Head of caudate nucleus (tissue), 42 donors: ENCODE measurements at regions not wholly inside any gene's neighbourhood (a gene's known extent, or its start where the extent isn't known, plus 50 kb on each side); places are given as distances from the start of the nearest gene placed in this dataset.

ENCODE experiments used
- DNase-seq, 42 donors: peaks; one replicate each; pipeline versions ENCODE4 v3.0.0 to v3.0.0-alpha.2; 2020 to 2021; ENCODE audit warnings: mixed read lengths in 7 of 42
- intact Hi-C: fragments of 100-400 bp; cut with DNase I; formaldehyde crosslinking; loops from one replicate; pipeline ENCODE4 v1.15.0; 2022

- intact Hi-C loops, result no loop called here
- DNase-seq, result no peak
These were observed 173.5 kb upstream of the AGAP1 start for GRCh38 chr2:235320326-235320725.

- no peak for DNase-seq
- intact Hi-C loops, result no loop called here
These were observed 169.5 kb upstream of the AGAP1 start for GRCh38 chr2:235324324-235324723.

GRCh38 chr2:235325151-235325550 is 168.7 kb upstream of the AGAP1 start:
- DNase-seq, result no peak
- intact Hi-C loops, result no loop called here

- intact Hi-C loops, result no loop called here
- no peak for DNase-seq
These were observed 164.9 kb upstream of the AGAP1 start for GRCh38 chr2:235328991-235329390.

GRCh38 chr2:235330775-235331451 is 162.9 kb upstream of the AGAP1 start:
- intact Hi-C loops, result no loop called here
- DNase-seq, result peak in 6 of 42 donors; percentile 5 to 51 (median 14)

GRCh38 chr2:235332240-235332890 is 161.5 kb upstream of the AGAP1 start:
- intact Hi-C loops, result no loop called here
- no peak for DNase-seq

GRCh38 chr2:235333076-235333475 is 160.8 kb upstream of the AGAP1 start:
- no peak for DNase-seq
- intact Hi-C loops, result no loop called here

- DNase-seq, result no peak
- intact Hi-C loops, result no loop called here
These were observed 159.7 kb upstream of the AGAP1 start for GRCh38 chr2:235334179-235334578.

- no peak for DNase-seq
- intact Hi-C loops, result no loop called here
These were observed 150.6 kb upstream of the AGAP1 start for GRCh38 chr2:235343156-235343774.

- no peak for DNase-seq
- intact Hi-C loops, result no loop called here
These were observed 150.0 kb upstream of the AGAP1 start for GRCh38 chr2:235343869-235344268.

GRCh38 chr2:235345745-235346144 is 148.1 kb upstream of the AGAP1 start:
- intact Hi-C loops, result no loop called here

GRCh38 chr2:235347691-235348090 is 146.2 kb upstream of the AGAP1 start:
- DNase-seq, result peak in 21 of 42 donors; percentile 11 to 73 (median 32)
- intact Hi-C loops, result no loop called here

More at GRCh38 chr2:235345745-235346144, 148.1 kb upstream of the AGAP1 start:
- DNase-seq, result no peak

GRCh38 chr2:235348329-235348728 is 145.5 kb upstream of the AGAP1 start:
- intact Hi-C loops, result no loop called here
- no peak for DNase-seq

- no peak for DNase-seq
- intact Hi-C loops, result no loop called here
These were observed 143.6 kb upstream of the AGAP1 start for GRCh38 chr2:235350234-235350633.

- intact Hi-C loops, result no loop called here
- DNase-seq, result no peak
These were observed 141.3 kb upstream of the AGAP1 start for GRCh38 chr2:235352541-235352940.

GRCh38 chr2:235357881-235358280 is 136.0 kb upstream of the AGAP1 start:
- intact Hi-C loops, result no loop called here
- peak in 1 of 42 donors; percentile 26 for DNase-seq

GRCh38 chr2:235358981-235359471 is 134.8 kb upstream of the AGAP1 start:
- intact Hi-C loops, result no loop called here
- no peak for DNase-seq

- no peak for DNase-seq
- intact Hi-C loops, result no loop called here
These were observed 133.4 kb upstream of the AGAP1 start for GRCh38 chr2:235360446-235360845.

GRCh38 chr2:235365743-235366142 is 128.1 kb upstream of the AGAP1 start:
- DNase-seq, result no peak
- intact Hi-C loops, result no loop called here

GRCh38 chr2:235366390-235366789 is 127.5 kb upstream of the AGAP1 start:
- intact Hi-C loops, result no loop called here
- DNase-seq, result no peak
